HAP-1 (cell line): ENCODE measurements at regions not wholly inside any gene's neighbourhood (a gene's known extent, or its start where the extent isn't known, plus 50 kb on each side); places are given as distances from the start of the nearest gene placed in this dataset.
"Not testable (repeated sequence)": the region's sequence is repeated elsewhere in the genome, so short reads cannot be mapped to it uniquely, and the experiment has no call there.

Experiments used
- DNase-seq, 2 experiments: peaks; one replicate each; pipeline ENCODE4 v3.0.0-alpha.2; 2016 to 2020; ENCODE audit warnings: low spot score in 2 of 2
- H3K27me3 ChIP-seq: fragments of 250-450 bp; sonication (Bioruptor Pico); 2 replicates; pipeline ENCODE4 v1.5.1; 2020; ENCODE audit warnings: low read depth, mild to moderate bottlenecking, moderate library complexity
- H3K36me3 ChIP-seq: fragments of 250-450 bp; sonication (Bioruptor Pico); replicated peaks from 2 replicates; pipeline ENCODE4 v1.5.1; 2020; ENCODE audit warnings: mild to moderate bottlenecking
- H3K4me1 ChIP-seq: fragments of 250-450 bp; sonication (Bioruptor Pico); 2 replicates; pipeline ENCODE4 v1.5.1; 2020; ENCODE audit warnings: mild to moderate bottlenecking
- H3K4me3 ChIP-seq: fragments of 250-450 bp; sonication (Bioruptor Pico); 2 replicates; pipeline ENCODE4 v1.5.1; 2020; ENCODE audit warnings: mild to moderate bottlenecking, moderate library complexity
- H3K9me3 ChIP-seq: fragments of 250-450 bp; sonication (Bioruptor Pico); 2 replicates; pipeline ENCODE4 v1.5.1; 2020; ENCODE audit warnings: mild to moderate bottlenecking, moderate library complexity
- in situ Hi-C: fragments of 300-500 bp; cut with MboI; formaldehyde crosslinking; loops from 3 replicates; pipeline ENCODE4 v1.14.3; 2020; ENCODE audit warnings: low sequenced_read_pairs, inconsistent platforms, mixed read lengths

DNA sequence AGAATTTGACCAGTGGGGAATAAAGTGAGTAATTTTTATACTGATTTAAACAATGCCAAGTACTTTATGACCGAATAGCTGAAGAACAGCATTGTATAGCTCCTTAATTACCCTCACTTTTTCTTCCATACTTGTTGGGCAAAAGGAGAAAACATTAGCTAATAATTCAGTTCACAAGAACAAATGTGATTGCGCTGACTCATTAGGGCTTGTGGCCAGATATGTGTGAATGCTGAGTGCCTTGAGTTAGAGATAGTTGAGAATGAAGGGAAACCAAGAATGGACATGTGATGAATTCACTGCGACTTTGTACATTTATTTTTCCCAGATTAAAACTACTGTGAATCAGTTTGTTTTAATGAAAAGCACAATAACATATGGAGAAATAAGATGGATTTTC is 669.4 kb downstream of the TFAP2A start:
- Histone ChIP-seq H3K36me3 (no peaks in the 10 kb centered on the region), H3K4me1 (no peaks in the 10 kb centered on the region), H3K4me3 (no peak overlapping the region), H3K27me3 (no peaks in the 10 kb centered on the region), H3K9me3 (no peaks in the 10 kb centered on the region)
- in situ Hi-C loops: no loop called here
- no peak for DNase-seq

DNA sequence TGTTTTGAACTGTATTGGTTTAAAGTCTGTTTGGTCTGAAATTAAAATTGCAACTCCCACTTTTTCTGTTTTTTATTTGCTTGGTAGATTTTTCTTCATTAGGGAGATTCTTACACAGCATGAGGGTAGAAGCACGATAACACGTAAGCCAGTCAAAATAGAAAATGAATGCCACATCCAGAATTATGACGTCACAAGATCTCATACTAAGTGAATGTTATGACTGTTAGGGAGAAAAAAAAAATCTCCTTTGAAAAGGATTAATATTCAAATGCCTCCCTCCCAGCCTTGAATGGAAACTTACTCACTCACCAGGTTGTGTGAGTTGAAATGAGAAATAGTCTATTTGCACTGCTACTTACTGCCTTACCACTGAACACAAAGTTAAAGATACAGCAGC is 670.8 kb downstream of the TFAP2A start:
- no peak for DNase-seq
- no peak overlapping the region for H3K4me3 ChIP-seq
- H3K9me3 ChIP-seq: no peaks in the 10 kb centered on the region
- no peaks in the 10 kb centered on the region for H3K36me3 ChIP-seq
- in situ Hi-C loops: no loop called here
- no peaks in the 10 kb centered on the region for H3K4me1 ChIP-seq
- no peaks in the 10 kb centered on the region for H3K27me3 ChIP-seq

DNA sequence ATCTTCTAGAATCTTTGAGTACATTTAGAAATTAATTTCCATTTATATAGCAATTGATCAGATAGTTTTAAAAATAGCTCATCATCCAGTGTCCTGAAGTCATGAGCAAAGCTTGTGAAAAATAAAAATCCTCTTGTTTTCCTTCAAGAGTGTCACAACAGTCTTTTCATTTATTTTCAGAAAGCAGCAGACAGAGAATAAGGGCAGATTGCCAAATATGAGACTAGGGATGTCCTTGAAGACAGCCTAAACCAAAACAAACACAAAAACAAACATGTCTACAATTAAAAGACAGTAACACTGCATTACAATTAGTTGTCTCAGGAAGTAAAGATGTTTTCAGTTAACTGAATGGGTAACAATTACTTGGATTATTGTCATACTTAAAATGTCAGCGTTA is 682.8 kb downstream of the TFAP2A start:
- no peaks in the 10 kb centered on the region for H3K27me3 ChIP-seq
- no peak overlapping the region for H3K4me3 ChIP-seq
- no peak for DNase-seq
- in situ Hi-C loops: no loop called here
- no peaks in the 10 kb centered on the region for H3K4me1 ChIP-seq
- no peaks in the 10 kb centered on the region for H3K9me3 ChIP-seq
- H3K36me3 ChIP-seq: no peaks in the 10 kb centered on the region

DNA sequence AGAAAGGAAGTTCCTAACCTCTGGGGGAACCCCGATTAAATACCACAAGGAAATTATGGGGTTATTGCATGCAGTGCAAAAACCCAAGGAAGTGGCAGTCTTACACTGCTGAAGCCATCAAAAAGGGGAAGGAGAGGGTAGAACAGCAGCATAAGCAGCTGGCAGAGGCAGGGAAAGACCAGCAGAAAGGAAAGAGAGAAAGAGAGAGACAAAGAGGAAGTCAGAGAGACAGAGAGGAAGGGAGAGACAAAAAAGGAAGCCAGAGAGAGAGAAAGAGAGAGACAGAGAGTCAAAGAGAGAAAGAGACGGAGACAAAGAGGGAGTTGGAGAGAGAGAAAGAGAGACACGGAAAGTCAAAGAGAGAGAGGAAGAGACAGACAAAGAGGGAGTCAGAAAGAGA is 689.1 kb downstream of the TFAP2A start:
- DNase-seq, H3K4me1 ChIP-seq, H3K27me3 ChIP-seq, in situ Hi-C loops, H3K4me3 ChIP-seq, H3K36me3 ChIP-seq, H3K9me3 ChIP-seq: not testable (repeated sequence)

DNA sequence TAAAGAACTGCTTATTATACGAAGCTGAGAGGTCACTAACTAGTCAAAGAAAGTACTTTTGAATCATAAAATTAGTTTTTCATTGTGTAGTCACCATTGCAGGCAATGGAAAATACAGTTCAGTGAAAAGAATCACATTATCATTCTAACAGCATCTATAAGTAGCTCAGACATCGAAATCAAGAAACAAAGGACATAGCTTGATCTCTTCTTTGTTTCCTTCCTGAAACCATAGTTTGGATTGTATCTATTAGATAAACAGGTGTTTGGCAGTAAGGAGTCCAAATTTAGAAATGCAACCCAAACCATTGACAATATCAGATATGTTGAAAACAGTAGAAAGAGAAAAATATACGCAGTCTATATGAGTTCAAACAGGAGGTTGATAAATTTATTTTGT is 697.3 kb downstream of the TFAP2A start:
- H3K27me3 ChIP-seq: no peaks in the 10 kb centered on the region
- no peak overlapping the region for H3K4me3 ChIP-seq
- no peaks in the 10 kb centered on the region for H3K9me3 ChIP-seq
- H3K36me3 ChIP-seq: no peaks in the 10 kb centered on the region
- no peak for DNase-seq
- in situ Hi-C loops: no loop called here
- no peaks in the 10 kb centered on the region for H3K4me1 ChIP-seq

DNA sequence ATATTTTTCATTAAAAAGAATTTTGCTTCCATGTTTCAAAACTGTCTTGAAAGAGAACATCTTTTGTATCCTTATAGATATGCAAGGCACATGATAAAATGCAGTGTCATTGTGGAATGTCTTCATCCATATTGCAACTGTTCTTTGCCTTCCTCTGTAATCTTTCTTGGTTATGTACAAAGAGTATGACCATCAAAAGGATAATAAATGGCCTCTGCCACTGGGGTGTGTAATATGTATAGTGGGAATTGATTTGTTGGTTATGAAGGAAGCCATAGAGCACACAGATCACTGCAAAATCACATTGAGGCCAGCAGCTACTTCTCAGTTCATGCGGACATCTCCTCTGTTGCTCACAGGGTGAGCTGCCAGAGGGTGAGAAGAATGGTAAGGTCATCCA is 703.5 kb downstream of the TFAP2A start:
- in situ Hi-C loops: no loop called here
- Histone ChIP-seq H3K4me3 (no peak overlapping the region), H3K4me1 (no peaks in the 10 kb centered on the region), H3K9me3 (no peaks in the 10 kb centered on the region), H3K27me3 (no peaks in the 10 kb centered on the region), H3K36me3 (no peaks in the 10 kb centered on the region)
- no peak for DNase-seq

DNA sequence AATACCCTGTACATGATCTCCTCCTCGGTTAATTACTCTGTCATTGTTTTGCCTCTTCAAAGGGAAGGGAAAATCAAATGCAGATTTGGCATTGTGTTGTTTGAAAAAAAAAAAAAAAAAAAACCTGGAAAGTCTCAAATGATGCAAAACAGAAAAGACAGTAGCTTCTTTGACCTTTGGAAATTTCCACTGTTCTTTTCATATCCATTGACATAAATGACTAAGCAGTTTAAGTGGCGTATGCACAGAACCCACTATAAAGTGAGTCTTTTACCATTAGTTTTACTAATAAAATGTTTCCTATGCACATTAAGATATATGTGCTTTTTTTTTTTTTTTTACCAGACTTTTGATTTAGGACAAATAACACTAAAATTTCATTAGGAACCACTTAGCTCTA is 704.3 kb downstream of the TFAP2A start:
- H3K4me3 ChIP-seq: no peak overlapping the region
- in situ Hi-C loops: no loop called here

DNA sequence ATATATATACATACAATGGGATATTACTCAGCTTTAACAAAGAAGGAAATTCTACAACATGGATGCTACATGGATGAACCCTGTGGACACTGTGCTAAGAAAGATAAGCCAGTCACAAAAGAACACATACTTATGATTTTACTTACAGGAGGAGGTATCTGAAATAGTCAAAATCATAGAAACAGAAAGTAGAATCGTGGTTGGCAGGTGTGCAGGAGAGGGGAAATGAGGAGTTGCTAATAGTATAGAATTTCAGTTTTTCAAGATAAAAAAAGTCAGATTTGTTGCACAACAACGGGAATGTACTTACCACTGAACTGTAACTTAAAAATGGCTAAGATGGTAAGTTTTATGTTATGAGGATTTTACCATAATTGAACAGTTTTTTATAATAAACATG is 706.3 kb downstream of the TFAP2A start:
- H3K4me3 ChIP-seq: no peak overlapping the region
- in situ Hi-C loops: no loop called here
- no peaks in the 10 kb centered on the region for H3K4me1 ChIP-seq
- H3K36me3 ChIP-seq: no peaks in the 10 kb centered on the region
- no peaks in the 10 kb centered on the region for H3K9me3 ChIP-seq
- no peak for DNase-seq
- H3K27me3 ChIP-seq: no peaks in the 10 kb centered on the region

More for the DNA sequence above, 704.3 kb downstream of the TFAP2A start:
- no peak for DNase-seq
- no peaks in the 10 kb centered on the region for H3K9me3 ChIP-seq
- H3K27me3 ChIP-seq: no peaks in the 10 kb centered on the region
- no peaks in the 10 kb centered on the region for H3K36me3 ChIP-seq
- no peaks in the 10 kb centered on the region for H3K4me1 ChIP-seq

DNA sequence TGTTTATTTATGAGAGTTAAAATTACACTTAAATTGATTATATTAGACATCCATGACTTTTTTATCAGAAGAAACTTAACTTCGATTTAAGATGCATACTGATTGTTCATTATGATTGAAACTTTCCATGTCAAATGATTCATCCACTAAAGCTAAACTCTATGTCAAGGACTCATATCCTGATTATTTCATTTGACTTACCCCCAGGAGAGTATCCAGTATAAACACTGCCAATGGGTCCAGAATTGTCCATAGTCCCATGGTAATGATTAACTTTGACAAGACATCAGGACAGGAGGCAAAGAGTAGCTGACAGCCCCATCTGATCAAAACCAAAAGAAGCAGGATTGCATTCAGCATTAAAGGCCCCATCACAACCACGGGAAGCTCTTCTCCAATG is 709.9 kb downstream of the TFAP2A start:
- Histone ChIP-seq H3K36me3 (no peaks in the 10 kb centered on the region), H3K4me3 (no peak overlapping the region), H3K9me3 (no peaks in the 10 kb centered on the region), H3K27me3 (no peaks in the 10 kb centered on the region), H3K4me1 (no peaks in the 10 kb centered on the region)
- DNase-seq: no peak
- in situ Hi-C loops: no loop called here

DNA sequence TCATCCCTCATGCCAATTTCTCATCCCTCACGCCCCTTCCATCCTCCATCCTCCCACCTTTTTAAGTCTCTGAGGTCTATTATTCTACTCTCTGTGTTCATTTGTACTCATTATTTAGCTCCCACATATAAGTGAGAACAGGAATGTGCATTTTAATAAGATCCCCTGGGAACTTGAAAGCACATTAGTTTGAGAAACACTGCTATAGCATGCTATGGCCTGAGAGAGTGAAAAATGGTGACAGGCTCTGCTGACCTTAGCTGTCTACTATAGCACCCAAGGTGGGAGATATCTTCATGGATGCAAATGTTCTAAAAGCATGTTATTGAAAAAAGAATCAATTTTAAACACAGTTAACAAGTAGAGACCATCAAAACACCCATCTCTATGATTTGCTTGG is 712.0 kb downstream of the TFAP2A start:
- Histone ChIP-seq H3K9me3 (no peaks in the 10 kb centered on the region), H3K36me3 (no peaks in the 10 kb centered on the region), H3K27me3 (no peaks in the 10 kb centered on the region), H3K4me1 (no peaks in the 10 kb centered on the region), H3K4me3 (no peak overlapping the region)
- DNase-seq: no peak
- in situ Hi-C loops: no loop called here

DNA sequence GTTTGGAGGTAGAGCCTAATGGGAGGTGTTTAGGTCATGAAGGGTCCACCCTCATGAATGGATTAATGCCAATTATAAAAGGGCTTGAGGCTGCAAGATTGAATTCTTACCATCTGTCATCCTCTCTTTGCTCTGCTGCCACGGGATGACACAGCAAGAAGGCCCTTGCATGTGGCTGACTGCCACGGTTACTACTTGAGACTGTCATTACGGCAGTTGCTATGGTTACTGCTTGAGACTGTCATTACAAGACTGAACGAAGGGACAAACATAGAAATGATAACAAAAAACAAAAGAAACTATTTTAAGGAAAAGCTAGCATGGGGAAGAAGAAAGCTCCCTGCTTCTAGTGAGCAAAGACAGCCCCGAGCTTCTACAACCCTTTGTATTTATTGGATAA is 715.0 kb downstream of the TFAP2A start:
- Histone ChIP-seq H3K4me3 (no peak overlapping the region), H3K9me3 (no peaks in the 10 kb centered on the region), H3K27me3 (no peaks in the 10 kb centered on the region), H3K4me1 (no peaks in the 10 kb centered on the region), H3K36me3 (no peaks in the 10 kb centered on the region)
- in situ Hi-C loops: no loop called here
- no peak for DNase-seq

DNA sequence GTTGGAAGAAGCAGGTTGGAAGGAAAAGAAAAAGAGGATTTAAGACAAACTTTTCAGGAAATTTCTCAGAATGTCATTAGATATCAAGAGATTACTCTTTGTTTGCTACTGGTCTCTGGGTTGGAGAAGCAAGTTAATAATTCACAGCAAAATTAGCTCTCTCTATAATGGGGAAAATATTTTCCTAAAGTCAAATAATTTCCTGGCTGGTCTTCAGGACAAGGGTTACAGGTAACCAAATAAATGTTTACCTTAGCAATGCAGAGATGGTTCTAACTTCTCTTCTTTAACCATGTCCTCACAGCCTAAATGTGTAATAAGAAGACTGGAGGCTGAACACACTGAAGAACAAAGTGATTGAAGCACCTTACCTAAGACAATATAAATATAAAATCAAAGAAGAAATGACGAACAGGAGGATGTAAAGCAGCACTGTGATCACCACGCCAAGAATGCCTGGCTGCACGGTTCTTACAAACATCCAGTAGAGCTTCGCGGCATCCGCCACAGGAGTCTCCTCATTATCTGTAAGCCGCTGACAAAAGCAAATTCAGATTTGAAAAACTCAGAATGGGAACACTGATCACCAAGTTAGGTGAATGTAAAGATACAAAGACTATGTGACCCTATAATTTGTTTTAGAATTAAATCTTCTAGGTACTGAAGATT is 717.5 kb downstream of the TFAP2A start:
- no peaks in the 10 kb centered on the region for H3K9me3 ChIP-seq
- DNase-seq: no peak
- in situ Hi-C loops: no loop called here
- no peaks in the 10 kb centered on the region for H3K36me3 ChIP-seq
- H3K4me1 ChIP-seq: no peaks in the 10 kb centered on the region
- H3K27me3 ChIP-seq: no peaks in the 10 kb centered on the region
- no peak overlapping the region for H3K4me3 ChIP-seq

DNA sequence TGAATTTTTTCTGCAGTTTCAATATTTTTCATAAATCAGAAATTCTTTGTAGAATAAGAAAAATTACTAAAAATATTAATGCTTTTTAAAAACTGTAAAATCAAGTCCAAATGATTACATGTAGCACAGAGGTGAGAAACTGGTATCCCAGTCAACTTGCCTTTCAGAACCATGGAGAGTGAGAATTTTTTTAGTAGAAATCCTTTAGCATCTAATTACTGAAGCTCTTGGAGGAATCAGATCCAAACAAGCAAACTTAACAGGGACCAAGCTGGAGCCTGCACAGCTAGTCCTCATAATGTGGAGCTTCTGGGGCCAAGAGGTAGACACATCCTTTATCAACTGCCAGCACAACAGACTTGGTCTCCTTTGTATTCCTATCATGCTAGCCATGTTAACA is 724.5 kb downstream of the TFAP2A start:
- Histone ChIP-seq H3K27me3 (no peaks in the 10 kb centered on the region), H3K4me3 (no peak overlapping the region), H3K36me3 (no peaks in the 10 kb centered on the region), H3K9me3 (no peaks in the 10 kb centered on the region), H3K4me1 (no peaks in the 10 kb centered on the region)
- no peak for DNase-seq
- in situ Hi-C loops: no loop called here

DNA sequence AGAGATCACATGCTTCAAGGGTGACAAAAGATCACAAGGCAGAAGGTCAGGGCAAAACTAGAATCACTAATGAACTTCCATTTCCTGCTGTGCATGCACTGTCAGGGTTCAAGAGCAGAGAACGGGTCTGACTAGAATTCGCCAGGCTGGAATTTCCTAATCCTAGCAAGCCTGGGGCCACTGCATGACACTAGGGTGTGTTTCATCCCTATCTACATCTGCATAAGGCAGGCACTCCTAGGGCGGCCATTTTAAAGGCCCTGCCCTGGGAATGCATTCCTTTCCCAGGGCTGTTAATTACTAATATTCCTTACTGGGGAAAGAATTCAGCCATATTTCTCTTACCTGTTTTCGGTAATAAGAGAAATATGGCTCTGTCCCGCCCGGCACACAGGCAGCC is 734.1 kb downstream of the TFAP2A start:
- H3K36me3 ChIP-seq, in situ Hi-C loops, H3K27me3 ChIP-seq, DNase-seq, H3K9me3 ChIP-seq, H3K4me3 ChIP-seq, H3K4me1 ChIP-seq: not testable (repeated sequence)

DNA sequence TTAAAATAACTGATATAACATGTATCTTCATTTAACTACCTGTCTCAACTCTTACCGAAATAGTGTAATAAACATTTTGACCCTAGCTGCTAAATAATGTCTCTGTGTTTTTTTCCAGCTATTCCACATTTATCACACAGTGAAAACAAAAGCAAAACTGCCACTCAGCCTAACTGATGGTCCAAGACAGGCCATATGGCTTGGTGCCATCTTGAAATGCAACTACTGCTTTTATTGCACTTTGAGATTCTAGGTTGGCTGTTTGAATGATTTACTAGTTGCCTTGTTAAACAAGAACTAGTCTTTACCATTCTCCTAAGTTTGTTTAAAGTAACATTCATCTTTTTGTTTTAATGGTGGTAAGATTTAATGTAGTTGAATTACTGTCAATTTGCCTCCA is 739.8 kb downstream of the TFAP2A start:
- Histone ChIP-seq H3K4me3 (no peak overlapping the region), H3K27me3 (no peaks in the 10 kb centered on the region), H3K4me1 (no peaks in the 10 kb centered on the region), H3K9me3 (no peaks in the 10 kb centered on the region), H3K36me3 (no peaks in the 10 kb centered on the region)
- in situ Hi-C loops: no loop called here
- no peak for DNase-seq
